22Rv1 (cell line): ENCODE measurements at regions not wholly inside any gene's neighbourhood (a gene's known extent, or its start where the extent isn't known, plus 50 kb on each side); places are given as distances from the start of the nearest gene placed in this dataset.

Experiments used
- CTCF ChIP-seq: fragments of 450-650 bp; IDR thresholded peaks from 2 replicates; pipeline ENCODE4 v1.5.1; 2017; ENCODE audit warnings: mild to moderate bottlenecking
- ZFX ChIP-seq: fragments of 450-650 bp; IDR thresholded peaks from 2 replicates; pipeline ENCODE4 v1.6.1; 2017; ENCODE audit warnings: antibody characterized with exemption, borderline replicate concordance

DNA sequence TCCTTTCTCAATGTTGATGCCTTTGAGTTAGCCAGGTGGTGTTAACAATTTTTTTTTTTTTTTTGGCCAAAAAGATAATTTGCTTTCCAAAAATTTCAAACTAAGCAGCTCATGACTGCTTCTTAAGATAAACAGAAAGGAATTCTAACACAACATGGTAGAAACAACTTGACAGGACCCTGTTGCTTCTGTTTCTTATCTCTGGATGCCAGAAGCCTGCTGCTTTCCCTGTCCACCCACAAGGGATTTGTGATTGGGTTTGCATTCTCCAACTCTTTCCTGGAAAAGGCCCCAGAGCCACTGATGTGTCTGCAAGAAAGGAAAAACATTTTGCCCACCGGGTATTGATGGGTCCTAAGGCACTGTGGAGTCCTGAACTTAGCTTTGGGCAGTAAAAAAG, 217.2 kb upstream of the PKDCC start:
- TF ChIP-seq CTCF = no peak
- TF ChIP-seq ZFX = no peak
